OCI-LY3 (cell line): ENCODE measurements at regions not wholly inside any gene's neighbourhood (a gene's known extent, or its start where the extent isn't known, plus 50 kb on each side); places are given as distances from the start of the nearest gene placed in this dataset.

Source experiments
- CTCF ChIP-seq: fragments of 200-600, 300-600 bp; sonication (generic); IDR thresholded peaks from 2 replicates; pipeline ENCODE4 v1.5.1; 2014; ENCODE audit warnings: antibody characterized with exemption, low read length, low read depth
- EZH2phosphoT487 ChIP-seq: fragments of 200-600 bp; shearing (Covaris generic); IDR thresholded peaks from 2 replicates; pipeline ENCODE4 v1.6.1; 2018; ENCODE audit warnings: antibody characterized with exemption, mixed run types, low read depth

GRCh38 chr13:47049276-47049989 is 152.6 kb upstream of the HTR2A start:
- TF ChIP-seq CTCF (no peak), EZH2phosphoT487 (no peak)
